HCT116 (cell line): ENCODE measurements at regions not wholly inside any gene's neighbourhood (a gene's known extent, or its start where the extent isn't known, plus 50 kb on each side); places are given as distances from the start of the nearest gene placed in this dataset.

Experiments
- ATAC-seq: fragments of 200-7000 bp; cut with Tn5 transposase; 2 replicates; pipeline ENCODE4 v1.9.1; 2020; ENCODE audit warnings: mild to moderate bottlenecking, moderate library complexity
- BruUV-seq: library from RNA; stranded (reverse); fragments of 400-500 nt; replicated peaks from 2 replicates; lab custom pipeline; 2021; lab: Mats Ljungman, UMichigan
- CTCF ChIA-PET: fragments of 300-600 bp; sonication (Branson Sonifier 250); formaldehyde crosslinking; loops from one replicate; lab custom pipeline; 2021; ENCODE audit warnings: antibody characterized with exemption; lab: Charles Lee
- POLR2A ChIA-PET: fragments of 300-600, 350-600 bp; sonication (Branson Sonifier 250); formaldehyde crosslinking; loops from one replicate; lab custom pipeline; 2021; ENCODE audit warnings: antibody characterized with exemption; lab: Charles Lee
- RAD21 ChIA-PET, 2 experiments: fragments of 300-600 bp; sonication (Branson Sonifier 250); formaldehyde crosslinking; loops; one replicate each; lab custom pipeline; 2023; ENCODE audit warnings: low total read pairs in 2 of 2; ENCODE audit not compliant: uncharacterized antibody in 2 of 2, unreplicated experiment in 2 of 2, low non-redundant PET in 1 of 2; lab: Charles Lee
- DNase-seq: peaks from one replicate; pipeline ENCODE4 v3.0.0-alpha.2; 2010; ENCODE audit warnings: low read depth, low spot score
- H2AFZ ChIP-seq: fragments of 200-600 bp; shearing (Covaris generic), sonication (generic); 2 replicates; pipeline ENCODE4 v1.6.1; 2017; ENCODE audit warnings: low read depth, mixed run types, mixed read lengths, antibody characterized with exemption, low read length; ENCODE audit not compliant: poor library complexity, severe bottlenecking
- H3K27ac ChIP-seq: 2 replicates; pipeline ENCODE4 v1.5.1; 2012; ENCODE audit warnings: low read depth, low read length
- H3K27me3 ChIP-seq: fragments of 200-600 bp; sonication (generic); 2 replicates; pipeline ENCODE4 v1.6.1; 2016; ENCODE audit warnings: mixed run types, low read length, mixed read lengths; ENCODE audit not compliant: insufficient read depth
- H3K36me3 ChIP-seq, 2 experiments: fragments of 200-500 bp in 1 of 2; fragments of 200-600 bp in 1 of 2; sonication (Bioruptor generic) in 1 of 2; sonication (generic) in 1 of 2; 2 replicates each; pipeline versions ENCODE4 v1.5.1 to v1.6.1; 2014 to 2016; ENCODE audit warnings: low read length in 2 of 2, inconsistent platforms in 1 of 2, mixed read lengths in 1 of 2, mixed run types in 1 of 2; ENCODE audit not compliant: insufficient read depth in 2 of 2, control insufficient read depth in 1 of 2
- H3K4me1 ChIP-seq, 2 experiments: fragments of 200-600 bp in 1 of 2; sonication (generic) in 1 of 2; 2 replicates each; pipeline versions ENCODE4 v1.5.1 to v1.6.1; 2012 to 2017; ENCODE audit warnings: low read length in 2 of 2, inconsistent platforms in 1 of 2, mild to moderate bottlenecking in 1 of 2, mixed read lengths in 1 of 2, mixed run types in 1 of 2, moderate library complexity in 1 of 2; ENCODE audit not compliant: insufficient read depth in 2 of 2, control insufficient read depth in 1 of 2
- H3K4me2 ChIP-seq: fragments of 200-600 bp; sonication (generic); 2 replicates; pipeline ENCODE4 v1.6.1; 2017; ENCODE audit warnings: mixed run types, low read length, mixed read lengths
- H3K4me3 ChIP-seq, 2 experiments: fragments of 200-600 bp in 1 of 2; sonication (generic) in 1 of 2; replicated peaks in 1 of 2; 2 replicates each; pipeline ENCODE4 v1.5.1; 2011 to 2016; ENCODE audit warnings: low read length in 2 of 2, control low read depth in 1 of 2, low read depth in 1 of 2, mild to moderate bottlenecking in 1 of 2, mixed read lengths in 1 of 2, mixed run types in 1 of 2
- H3K79me2 ChIP-seq: fragments of 200-600 bp; sonication (generic); 2 replicates; pipeline ENCODE4 v1.6.1; 2017; ENCODE audit warnings: mild to moderate bottlenecking, mixed run types, low read length, moderate library complexity, mixed read lengths; ENCODE audit not compliant: insufficient read depth
- H3K9ac ChIP-seq: fragments of 200-600 bp; sonication (generic); 2 replicates; pipeline ENCODE4 v1.6.1; 2016; ENCODE audit warnings: low read length, mixed read lengths
- H3K9me2 ChIP-seq: fragments of 200-600 bp; sonication (generic), shearing (Covaris generic); 2 replicates; pipeline ENCODE4 v1.6.1; 2017; ENCODE audit warnings: mixed run types, mild to moderate bottlenecking, moderate library complexity; ENCODE audit not compliant: insufficient read depth
- H3K9me3 ChIP-seq, 2 experiments: fragments of 200-500 bp in 1 of 2; fragments of 200-600 bp in 1 of 2; sonication (Bioruptor generic) in 1 of 2; sonication (generic) in 1 of 2; 2 replicates each; pipeline ENCODE4 v1.6.1; 2014 to 2017; ENCODE audit warnings: low read length in 2 of 2, mixed read lengths in 2 of 2, inconsistent platforms in 1 of 2, low read depth in 1 of 2, mild to moderate bottlenecking in 1 of 2, mixed run types in 1 of 2, moderate library complexity in 1 of 2; ENCODE audit not compliant: control insufficient read depth in 1 of 2, insufficient read depth in 1 of 2
- H4K20me1 ChIP-seq: fragments of 200-600 bp; sonication (generic), shearing (Covaris generic); 2 replicates; pipeline ENCODE4 v1.6.1; 2017; ENCODE audit warnings: mixed run types, mild to moderate bottlenecking, moderate library complexity; ENCODE audit not compliant: insufficient read depth
- CBX3 ChIP-seq: IDR thresholded peaks from 2 replicates; pipeline ENCODE4 v1.6.1; 2012; ENCODE audit warnings: low read depth
- EGR1 ChIP-seq: IDR thresholded peaks from 2 replicates; pipeline ENCODE4 v1.6.1; 2012; ENCODE audit warnings: low read depth
- ELF1 ChIP-seq: IDR thresholded peaks from 2 replicates; pipeline ENCODE4 v1.6.1; 2012; ENCODE audit warnings: low read depth, borderline replicate concordance
- FOSL1 ChIP-seq: IDR thresholded peaks from 2 replicates; pipeline ENCODE4 v1.6.1; 2012; ENCODE audit warnings: low read depth
- JUND ChIP-seq: IDR thresholded peaks from 2 replicates; pipeline ENCODE4 v1.6.1; 2012
- RAD21 ChIP-seq: IDR thresholded peaks from 2 replicates; pipeline ENCODE4 v1.6.1; 2012; ENCODE audit warnings: low read depth, mild to moderate bottlenecking
- SIN3A ChIP-seq: IDR thresholded peaks from 2 replicates; pipeline ENCODE4 v1.6.1; 2012; ENCODE audit warnings: low read depth
- SRF ChIP-seq: IDR thresholded peaks from 2 replicates; pipeline ENCODE4 v1.6.1; 2012; ENCODE audit warnings: low read depth
- YY1 ChIP-seq: IDR thresholded peaks from 2 replicates; pipeline ENCODE4 v1.6.1; 2011; ENCODE audit warnings: low read length, low read depth, moderate library complexity, mild to moderate bottlenecking; ENCODE audit not compliant: insufficient replicate concordance; ENCODE audit errors: extremely low read depth
- ZFX ChIP-seq: fragments of 450-650 bp; IDR thresholded peaks from 2 replicates; pipeline ENCODE4 v1.6.1; 2017
- intact Hi-C: fragments of 100-400 bp; cut with micrococcal nuclease; formaldehyde crosslinking; loops from 2 replicates; pipeline ENCODE4 v1.10.0; 2022
- TF ChIP-seq, protein P1 (sequence below): IDR thresholded peaks from 2 replicates; pipeline ENCODE4 v1.6.1; 2012
- TF ChIP-seq, protein P2 (sequence below): IDR thresholded peaks from 2 replicates; pipeline ENCODE4 v1.6.1; 2012; ENCODE audit warnings: low read depth
- TF ChIP-seq, protein P3 (sequence below): IDR thresholded peaks from 2 replicates; pipeline ENCODE4 v1.6.1; 2011; ENCODE audit warnings: mild to moderate bottlenecking, low read length, moderate library complexity; ENCODE audit not compliant: insufficient replicate concordance; ENCODE audit errors: extremely low read depth

GRCh38 chr9:71209890-71210289, 88.5 kb upstream of the TRPM3 start:
- no peaks in the 10 kb centered on the region for H3K9me2 ChIP-seq
- TF ChIP-seq YY1 (no peak), RAD21 (no peak), FOSL1 (no peak), SRF (no peak), SIN3A (no peak), EGR1 (no peak), JUND (no peak), ELF1 (no peak), CBX3 (no peak), ZFX (no peak)
- TF ChIP-seq, protein P1, sequence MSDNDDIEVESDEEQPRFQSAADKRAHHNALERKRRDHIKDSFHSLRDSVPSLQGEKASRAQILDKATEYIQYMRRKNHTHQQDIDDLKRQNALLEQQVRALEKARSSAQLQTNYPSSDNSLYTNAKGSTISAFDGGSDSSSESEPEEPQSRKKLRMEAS = no peak
- TF ChIP-seq, protein P2, sequence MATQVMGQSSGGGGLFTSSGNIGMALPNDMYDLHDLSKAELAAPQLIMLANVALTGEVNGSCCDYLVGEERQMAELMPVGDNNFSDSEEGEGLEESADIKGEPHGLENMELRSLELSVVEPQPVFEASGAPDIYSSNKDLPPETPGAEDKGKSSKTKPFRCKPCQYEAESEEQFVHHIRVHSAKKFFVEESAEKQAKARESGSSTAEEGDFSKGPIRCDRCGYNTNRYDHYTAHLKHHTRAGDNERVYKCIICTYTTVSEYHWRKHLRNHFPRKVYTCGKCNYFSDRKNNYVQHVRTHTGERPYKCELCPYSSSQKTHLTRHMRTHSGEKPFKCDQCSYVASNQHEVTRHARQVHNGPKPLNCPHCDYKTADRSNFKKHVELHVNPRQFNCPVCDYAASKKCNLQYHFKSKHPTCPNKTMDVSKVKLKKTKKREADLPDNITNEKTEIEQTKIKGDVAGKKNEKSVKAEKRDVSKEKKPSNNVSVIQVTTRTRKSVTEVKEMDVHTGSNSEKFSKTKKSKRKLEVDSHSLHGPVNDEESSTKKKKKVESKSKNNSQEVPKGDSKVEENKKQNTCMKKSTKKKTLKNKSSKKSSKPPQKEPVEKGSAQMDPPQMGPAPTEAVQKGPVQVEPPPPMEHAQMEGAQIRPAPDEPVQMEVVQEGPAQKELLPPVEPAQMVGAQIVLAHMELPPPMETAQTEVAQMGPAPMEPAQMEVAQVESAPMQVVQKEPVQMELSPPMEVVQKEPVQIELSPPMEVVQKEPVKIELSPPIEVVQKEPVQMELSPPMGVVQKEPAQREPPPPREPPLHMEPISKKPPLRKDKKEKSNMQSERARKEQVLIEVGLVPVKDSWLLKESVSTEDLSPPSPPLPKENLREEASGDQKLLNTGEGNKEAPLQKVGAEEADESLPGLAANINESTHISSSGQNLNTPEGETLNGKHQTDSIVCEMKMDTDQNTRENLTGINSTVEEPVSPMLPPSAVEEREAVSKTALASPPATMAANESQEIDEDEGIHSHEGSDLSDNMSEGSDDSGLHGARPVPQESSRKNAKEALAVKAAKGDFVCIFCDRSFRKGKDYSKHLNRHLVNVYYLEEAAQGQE = no peak
- TF ChIP-seq, protein P3, sequence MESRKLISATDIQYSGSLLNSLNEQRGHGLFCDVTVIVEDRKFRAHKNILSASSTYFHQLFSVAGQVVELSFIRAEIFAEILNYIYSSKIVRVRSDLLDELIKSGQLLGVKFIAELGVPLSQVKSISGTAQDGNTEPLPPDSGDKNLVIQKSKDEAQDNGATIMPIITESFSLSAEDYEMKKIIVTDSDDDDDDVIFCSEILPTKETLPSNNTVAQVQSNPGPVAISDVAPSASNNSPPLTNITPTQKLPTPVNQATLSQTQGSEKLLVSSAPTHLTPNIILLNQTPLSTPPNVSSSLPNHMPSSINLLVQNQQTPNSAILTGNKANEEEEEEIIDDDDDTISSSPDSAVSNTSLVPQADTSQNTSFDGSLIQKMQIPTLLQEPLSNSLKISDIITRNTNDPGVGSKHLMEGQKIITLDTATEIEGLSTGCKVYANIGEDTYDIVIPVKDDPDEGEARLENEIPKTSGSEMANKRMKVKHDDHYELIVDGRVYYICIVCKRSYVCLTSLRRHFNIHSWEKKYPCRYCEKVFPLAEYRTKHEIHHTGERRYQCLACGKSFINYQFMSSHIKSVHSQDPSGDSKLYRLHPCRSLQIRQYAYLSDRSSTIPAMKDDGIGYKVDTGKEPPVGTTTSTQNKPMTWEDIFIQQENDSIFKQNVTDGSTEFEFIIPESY = no peak
- TF ChIP-seq, all 23 proteins: peak for 0
- Histone ChIP-seq H3K4me3 (no peak overlapping the region), H3K4me1 (no peaks in the 10 kb centered on the region), H3K79me2 (no peaks in the 10 kb centered on the region), H3K9ac (no peak overlapping the region), H3K27ac (no peak overlapping the region), H3K36me3 (no peaks in the 10 kb centered on the region), H4K20me1 (no peaks in the 10 kb centered on the region), H3K27me3 (peaks cover 5% of the 10 kb centered on the region; the same call in 1 of the 2 replicates), H3K4me2 (no peak overlapping the region), H3K9me3 (no peaks in the 10 kb centered on the region), H2AFZ (no peak overlapping the region)
- BruUV-seq = no TSS peak
- CTCF ChIA-PET = no interaction called here
- intact Hi-C loops = no loop called here
- DNase-seq (no peak), ATAC-seq (no peak)
- POLR2A ChIA-PET = no interaction called here
- RAD21 ChIA-PET = no interaction called here
